ENCODE measurements at regions not wholly inside any gene's neighbourhood (a gene's known extent, or its start where the extent isn't known, plus 50 kb on each side); places are given as distances from the start of the nearest gene placed in this dataset.

DNA sequence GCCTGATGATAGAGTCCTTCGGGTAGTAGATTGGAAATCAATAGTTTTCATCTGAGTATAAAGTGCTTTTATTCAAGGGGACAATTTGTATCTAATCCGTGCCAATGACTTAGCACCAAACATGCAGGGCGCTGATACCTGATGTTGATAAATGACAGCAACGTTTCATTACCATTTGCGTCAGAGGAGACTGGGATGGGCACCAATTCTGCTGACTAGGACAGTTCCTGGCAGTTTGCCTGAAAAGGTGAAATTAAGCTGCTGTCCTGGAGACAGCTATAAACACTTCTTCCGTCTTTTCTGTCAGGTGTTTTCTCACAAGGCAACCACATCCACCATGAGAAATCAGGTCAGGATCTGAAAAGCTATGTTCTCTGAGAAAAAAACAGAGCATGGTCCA lies 1136.4 kb downstream of the TYW1 start:
- Mint-ChIP-seq H3K27ac (ENCODE audit: unreplicated experiment) (no peak overlapping the region), H3K4me3 (ENCODE audit: unreplicated experiment) (no peak overlapping the region), H3K9me3 (ENCODE audit: unreplicated experiment) (no peaks in the 10 kb centered on the region), H3K27me3 (ENCODE audit: unreplicated experiment) (no peaks in the 10 kb centered on the region), H3K4me1 (ENCODE audit: low read depth, unreplicated experiment) (no peaks in the 10 kb centered on the region), H3K36me3 (ENCODE audit: unreplicated experiment) (no peaks in the 10 kb centered on the region)
- DNase-seq, result no peak
- TF ChIP-seq, protein P1, sequence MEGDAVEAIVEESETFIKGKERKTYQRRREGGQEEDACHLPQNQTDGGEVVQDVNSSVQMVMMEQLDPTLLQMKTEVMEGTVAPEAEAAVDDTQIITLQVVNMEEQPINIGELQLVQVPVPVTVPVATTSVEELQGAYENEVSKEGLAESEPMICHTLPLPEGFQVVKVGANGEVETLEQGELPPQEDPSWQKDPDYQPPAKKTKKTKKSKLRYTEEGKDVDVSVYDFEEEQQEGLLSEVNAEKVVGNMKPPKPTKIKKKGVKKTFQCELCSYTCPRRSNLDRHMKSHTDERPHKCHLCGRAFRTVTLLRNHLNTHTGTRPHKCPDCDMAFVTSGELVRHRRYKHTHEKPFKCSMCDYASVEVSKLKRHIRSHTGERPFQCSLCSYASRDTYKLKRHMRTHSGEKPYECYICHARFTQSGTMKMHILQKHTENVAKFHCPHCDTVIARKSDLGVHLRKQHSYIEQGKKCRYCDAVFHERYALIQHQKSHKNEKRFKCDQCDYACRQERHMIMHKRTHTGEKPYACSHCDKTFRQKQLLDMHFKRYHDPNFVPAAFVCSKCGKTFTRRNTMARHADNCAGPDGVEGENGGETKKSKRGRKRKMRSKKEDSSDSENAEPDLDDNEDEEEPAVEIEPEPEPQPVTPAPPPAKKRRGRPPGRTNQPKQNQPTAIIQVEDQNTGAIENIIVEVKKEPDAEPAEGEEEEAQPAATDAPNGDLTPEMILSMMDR (IDR thresholded peaks at IDR 0.05; ENCODE audit: partially characterized antibody, unreplicated experiment), result no peak

DNA sequence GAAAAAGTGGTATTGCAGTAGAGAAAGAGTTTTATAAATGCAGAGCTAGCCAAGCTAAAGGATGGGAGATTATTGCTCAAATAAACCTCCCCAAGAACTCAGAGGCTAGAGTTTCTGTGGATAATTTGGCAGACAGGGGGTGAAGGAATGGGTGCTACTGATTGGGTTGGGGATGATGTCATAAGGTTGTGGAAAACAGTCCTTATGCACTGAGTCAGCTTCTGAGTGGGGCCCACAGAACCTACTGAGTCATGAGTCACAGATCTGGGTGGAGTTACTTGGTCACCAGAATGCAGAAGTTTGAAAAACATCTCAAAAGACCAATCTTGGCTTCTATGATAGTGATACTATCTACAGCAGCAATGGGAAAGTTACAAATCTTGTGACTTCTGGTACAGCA lies 1146.7 kb downstream of the TYW1 start:
- TF ChIP-seq, protein P1 (IDR thresholded peaks at IDR 0.05; ENCODE audit: partially characterized antibody, unreplicated experiment), result no peak
- H3K9me3 Mint-ChIP-seq (ENCODE audit: unreplicated experiment), result peaks cover 2% of the 10 kb centered on the region
- DNase-seq, result no peak
- peaks cover 22% of the 10 kb centered on the region for H3K36me3 Mint-ChIP-seq (ENCODE audit: unreplicated experiment)
- H3K27ac Mint-ChIP-seq (ENCODE audit: unreplicated experiment), result no peak overlapping the region
- no peak overlapping the region for H3K4me3 Mint-ChIP-seq (ENCODE audit: unreplicated experiment)
- no peaks in the 10 kb centered on the region for H3K4me1 Mint-ChIP-seq (ENCODE audit: low read depth, unreplicated experiment)
- H3K27me3 Mint-ChIP-seq (ENCODE audit: unreplicated experiment), result peaks cover 1% of the 10 kb centered on the region

DNA sequence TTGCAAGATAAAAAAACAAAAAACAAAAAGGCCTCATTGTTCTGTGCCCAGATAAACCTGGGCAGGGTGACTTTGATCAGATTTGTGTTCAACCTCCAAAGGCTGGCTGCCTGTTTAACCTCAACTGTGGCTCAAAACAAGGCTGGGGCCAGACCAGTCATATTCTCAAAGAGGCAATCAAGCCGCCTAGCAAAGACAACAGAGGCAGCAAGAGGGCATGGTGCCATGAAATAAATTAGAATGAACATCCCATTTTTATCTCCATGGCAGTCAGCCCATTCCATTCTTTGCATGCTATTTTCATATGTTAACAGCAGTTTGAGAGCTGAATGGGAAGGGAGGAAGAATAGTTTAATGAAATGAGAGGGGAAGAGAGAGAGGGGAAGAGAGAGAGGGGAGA lies 1150.3 kb downstream of the TYW1 start:
- Mint-ChIP-seq H3K36me3 (ENCODE audit: unreplicated experiment) (peaks cover 18% of the 10 kb centered on the region), H3K9me3 (ENCODE audit: unreplicated experiment) (no peaks in the 10 kb centered on the region), H3K4me1 (ENCODE audit: low read depth, unreplicated experiment) (no peaks in the 10 kb centered on the region), H3K27ac (ENCODE audit: unreplicated experiment) (no peak overlapping the region), H3K4me3 (ENCODE audit: unreplicated experiment) (no peak overlapping the region), H3K27me3 (ENCODE audit: unreplicated experiment) (no peaks in the 10 kb centered on the region)
- TF ChIP-seq, protein P1 (IDR thresholded peaks at IDR 0.05; ENCODE audit: partially characterized antibody, unreplicated experiment), result no peak
- no peak for DNase-seq

DNA sequence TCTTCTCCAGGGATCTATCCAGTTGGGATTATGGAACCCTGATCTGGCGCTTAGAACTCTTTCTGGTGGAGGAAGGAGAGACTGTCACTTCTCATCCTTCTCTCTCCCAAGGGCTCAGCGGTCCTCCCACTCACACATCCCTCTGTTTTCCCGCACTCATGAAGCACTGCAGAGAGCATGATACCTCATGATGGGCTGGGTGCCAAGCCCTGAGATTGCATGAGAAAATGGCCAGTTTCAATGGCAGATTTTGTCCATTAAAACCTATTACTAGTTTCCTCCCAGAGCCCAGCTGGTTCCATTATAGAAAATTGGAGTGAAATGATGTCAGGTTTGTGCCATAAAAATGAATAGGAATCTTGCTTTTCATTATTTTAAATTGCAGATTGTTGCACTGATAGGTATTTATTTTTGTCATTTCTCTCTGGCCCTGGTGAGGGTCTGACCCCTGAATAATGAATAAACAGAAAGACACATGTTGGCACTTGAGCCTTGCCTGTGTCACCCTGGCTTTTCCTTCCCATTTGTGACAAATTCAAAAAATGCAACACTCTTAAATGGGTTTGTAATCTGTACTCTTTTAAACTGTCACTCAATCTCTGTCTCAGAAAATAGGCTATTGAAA lies 1151.1 kb downstream of the TYW1 start:
- Mint-ChIP-seq H3K4me1 (ENCODE audit: low read depth, unreplicated experiment) (no peaks in the 10 kb centered on the region), H3K27me3 (ENCODE audit: unreplicated experiment) (no peaks in the 10 kb centered on the region), H3K4me3 (ENCODE audit: unreplicated experiment) (no peak overlapping the region), H3K27ac (ENCODE audit: unreplicated experiment) (no peak overlapping the region), H3K36me3 (ENCODE audit: unreplicated experiment) (peaks cover 12% of the 10 kb centered on the region), H3K9me3 (ENCODE audit: unreplicated experiment) (no peaks in the 10 kb centered on the region)
- TF ChIP-seq, protein P1 (IDR thresholded peaks at IDR 0.05; ENCODE audit: partially characterized antibody, unreplicated experiment), result no peak
- DNase-seq, result no peak

DNA sequence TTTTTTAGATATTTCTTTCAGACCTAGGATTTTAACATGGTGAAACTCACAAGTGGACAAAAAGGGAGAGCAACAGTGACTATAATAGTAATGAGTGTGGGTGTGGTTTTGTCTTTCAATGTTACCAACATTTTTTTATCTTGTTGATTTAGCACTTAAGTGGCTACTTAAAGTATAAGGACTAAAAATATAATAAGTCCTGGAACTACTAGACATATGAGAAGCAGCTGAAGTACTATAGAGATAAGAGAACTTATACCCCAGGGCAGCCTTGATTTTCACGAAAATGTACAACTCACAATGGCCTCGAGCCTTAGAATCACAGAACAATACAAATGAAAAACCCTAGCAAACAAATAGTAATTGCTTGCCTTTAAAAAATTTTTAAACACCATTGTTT lies 1151.8 kb downstream of the TYW1 start:
- Mint-ChIP-seq H3K27me3 (ENCODE audit: unreplicated experiment) (no peaks in the 10 kb centered on the region), H3K4me3 (ENCODE audit: unreplicated experiment) (no peak overlapping the region), H3K27ac (ENCODE audit: unreplicated experiment) (no peak overlapping the region), H3K9me3 (ENCODE audit: unreplicated experiment) (no peaks in the 10 kb centered on the region), H3K4me1 (ENCODE audit: low read depth, unreplicated experiment) (no peaks in the 10 kb centered on the region), H3K36me3 (ENCODE audit: unreplicated experiment) (peaks cover 6% of the 10 kb centered on the region)
- TF ChIP-seq, protein P1 (IDR thresholded peaks at IDR 0.05; ENCODE audit: partially characterized antibody, unreplicated experiment), result no peak
- no peak for DNase-seq
